ENCODE measurements at regions not wholly inside any gene's neighbourhood (a gene's known extent, or its start where the extent isn't known, plus 50 kb on each side); places are given as distances from the start of the nearest gene placed in this dataset.

- DNase-seq = no peak
Measured at GRCh38 chr2:104416339-104417000, 437.4 kb upstream of the POU3F3 start.

GRCh38 chr2:104420420-104420819 lies 433.5 kb upstream of the POU3F3 start:
- DNase-seq = no peak

- no peak for DNase-seq
Measured at GRCh38 chr2:104420953-104421352, 433.0 kb upstream of the POU3F3 start.

GRCh38 chr2:104425850-104426595 lies 427.9 kb upstream of the POU3F3 start:
- DNase-seq = no peak

- no peak for DNase-seq
Measured at GRCh38 chr2:104428155-104428554, 425.8 kb upstream of the POU3F3 start.

- no peak for DNase-seq
Measured at GRCh38 chr2:104429639-104430358, 424.1 kb upstream of the POU3F3 start.

GRCh38 chr2:104430359-104430740 lies 423.6 kb upstream of the POU3F3 start:
- peak; percentile 81 for DNase-seq

GRCh38 chr2:104430852-104431251 lies 423.1 kb upstream of the POU3F3 start:
- DNase-seq = peak; percentile 16

- no peak for DNase-seq
Measured at GRCh38 chr2:104431701-104432121, 422.2 kb upstream of the POU3F3 start.

- no peak for DNase-seq
Measured at GRCh38 chr2:104432401-104432800, 421.5 kb upstream of the POU3F3 start.

GRCh38 chr2:104432991-104433390 lies 420.9 kb upstream of the POU3F3 start:
- DNase-seq = no peak

- no peak for DNase-seq
Measured at GRCh38 chr2:104433657-104434056, 420.3 kb upstream of the POU3F3 start.

GRCh38 chr2:104434318-104434792 lies 419.6 kb upstream of the POU3F3 start:
- DNase-seq = peak; percentile 91

- no peak for DNase-seq
Measured at GRCh38 chr2:104434966-104435365, 418.9 kb upstream of the POU3F3 start.

- no peak for DNase-seq
Measured at GRCh38 chr2:104438481-104438880, 415.4 kb upstream of the POU3F3 start.

- DNase-seq = no peak
Measured at GRCh38 chr2:104443145-104443544, 410.8 kb upstream of the POU3F3 start.

- DNase-seq = no peak
Measured at GRCh38 chr2:104444392-104444791, 409.5 kb upstream of the POU3F3 start.

GRCh38 chr2:104444889-104445288 lies 409.0 kb upstream of the POU3F3 start:
- no peak for DNase-seq

- peak; percentile 13 for DNase-seq
Measured at GRCh38 chr2:104447831-104448434, 406.0 kb upstream of the POU3F3 start.

- DNase-seq = no peak
Measured at GRCh38 chr2:104448661-104449440, 405.1 kb upstream of the POU3F3 start.

GRCh38 chr2:104452558-104452957 lies 401.4 kb upstream of the POU3F3 start:
- DNase-seq = no peak

- DNase-seq = no peak
Measured at GRCh38 chr2:104462731-104463130, 391.2 kb upstream of the POU3F3 start.

- DNase-seq = no peak
Measured at GRCh38 chr2:104465981-104466380, 387.9 kb upstream of the POU3F3 start.

All from NCI-H345 (cell line).